NCI-H1417 treated with DMSO at 0.1 percent for 48 hours (cell line): ENCODE measurements at regions not wholly inside any gene's neighbourhood (a gene's known extent, or its start where the extent isn't known, plus 50 kb on each side); places are given as distances from the start of the nearest gene placed in this dataset.

ENCODE experiments used
- DNase-seq: peaks from one replicate; lab custom pipeline; 2025; lab: John Stamatoyannopoulos, UW

- no peak for DNase-seq
These were observed 246.8 kb downstream of the MYLK4 start for GRCh38 chr6:2503816-2504494.

GRCh38 chr6:2502998-2503674 lies 247.6 kb downstream of the MYLK4 start:
- no peak for DNase-seq

- DNase-seq, result no peak
These were observed 248.4 kb downstream of the MYLK4 start for GRCh38 chr6:2502096-2502997.

GRCh38 chr6:2497922-2498623 lies 252.6 kb downstream of the MYLK4 start:
- no peak for DNase-seq

GRCh38 chr6:2496291-2496690 lies 250.9 kb upstream of the GMDS start:
- no peak for DNase-seq

GRCh38 chr6:2492686-2493523 lies 247.5 kb upstream of the GMDS start:
- DNase-seq, result no peak

GRCh38 chr6:2491137-2491536 lies 245.7 kb upstream of the GMDS start:
- DNase-seq, result no peak

- no peak for DNase-seq
These were observed 243.2 kb upstream of the GMDS start for GRCh38 chr6:2488578-2488977.

GRCh38 chr6:2485116-2485515 lies 239.7 kb upstream of the GMDS start:
- no peak for DNase-seq

- no peak for DNase-seq
These were observed 237.4 kb upstream of the GMDS start for GRCh38 chr6:2482773-2483172.

- DNase-seq, result no peak
These were observed 235.9 kb upstream of the GMDS start for GRCh38 chr6:2481307-2481706.

GRCh38 chr6:2480267-2480966 lies 235.0 kb upstream of the GMDS start:
- DNase-seq, result no peak

GRCh38 chr6:2478200-2478599 lies 232.8 kb upstream of the GMDS start:
- no peak for DNase-seq

- DNase-seq, result no peak
These were observed 232.3 kb upstream of the GMDS start for GRCh38 chr6:2477666-2478065.

- no peak for DNase-seq
These were observed 231.8 kb upstream of the GMDS start for GRCh38 chr6:2477250-2477649.

GRCh38 chr6:2476376-2476775 lies 231.0 kb upstream of the GMDS start:
- no peak for DNase-seq

- peak; percentile 63 for DNase-seq
These were observed 226.1 kb upstream of the GMDS start for GRCh38 chr6:2471472-2471871.

GRCh38 chr6:2469428-2469827 lies 224.0 kb upstream of the GMDS start:
- DNase-seq, result no peak

GRCh38 chr6:2468601-2468955 lies 223.2 kb upstream of the GMDS start:
- DNase-seq, result no peak

GRCh38 chr6:2467929-2468600 lies 222.7 kb upstream of the GMDS start:
- no peak for DNase-seq
